Ishikawa (cell line): ENCODE measurements at regions not wholly inside any gene's neighbourhood (a gene's known extent, or its start where the extent isn't known, plus 50 kb on each side); places are given as distances from the start of the nearest gene placed in this dataset.

ENCODE experiments used
- FOXM1 ChIP-seq: IDR thresholded peaks from 2 replicates; pipeline ENCODE4 v1.6.1; 2012; ENCODE audit warnings: low read depth, borderline replicate concordance
- MAX ChIP-seq: IDR thresholded peaks from 2 replicates; pipeline ENCODE4 v1.6.1; 2012

DNA sequence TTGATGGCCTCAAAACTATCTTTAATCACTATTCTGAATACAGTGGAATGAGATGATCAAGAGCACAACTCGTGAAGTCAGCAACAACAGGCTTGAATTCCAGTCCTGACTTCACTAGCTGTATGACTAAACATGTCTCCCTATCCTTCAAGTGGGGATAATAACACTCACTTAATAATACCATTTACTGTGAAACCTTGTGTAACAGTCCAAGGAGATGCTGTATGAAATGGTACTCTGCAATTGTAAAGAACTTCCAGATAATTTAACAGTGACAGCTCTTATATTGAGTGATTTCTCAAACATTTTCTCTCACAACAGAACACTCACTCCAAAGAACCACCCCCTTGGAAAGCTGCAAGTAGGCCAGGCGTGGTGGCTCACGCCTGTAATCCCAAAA is 823.1 kb downstream of the DIAPH3 start:
- TF ChIP-seq MAX = no peak
- no peak for TF ChIP-seq FOXM1
